ENCODE measurements at regions not wholly inside any gene's neighbourhood (a gene's known extent, or its start where the extent isn't known, plus 50 kb on each side); places are given as distances from the start of the nearest gene placed in this dataset.
"Not testable (repeated sequence)": the region's sequence is repeated elsewhere in the genome, so short reads cannot be mapped to it uniquely, and the experiment has no call there.

GRCh38 chr17:31647661-31648060 lies 211.4 kb downstream of the COPRS start:
- H3K79me1 ChIP-seq (ENCODE audit: low read length) = no peaks in the 10 kb centered on the region
- no peak for DNase-seq

GRCh38 chr17:31646642-31647041 lies 212.4 kb downstream of the COPRS start:
- H3K27me3 ChIP-seq (ENCODE audit: insufficient read depth, low read length, poor library complexity) = no peaks in the 10 kb centered on the region
- no peak overlapping the region for H4K5ac ChIP-seq (ENCODE audit: low read length)
- H3K79me2 ChIP-seq (ENCODE audit: control insufficient read depth, insufficient read depth, low read length) = no peaks in the 10 kb centered on the region
- no peaks in the 10 kb centered on the region for H3K36me3 ChIP-seq (ENCODE audit: control insufficient read depth, insufficient read depth, low read length)
- H3K4me3 ChIP-seq (ENCODE audit: low read length) = no peak overlapping the region
- no peak overlapping the region for H4K8ac ChIP-seq (ENCODE audit: low read depth, low read length)
- no peak overlapping the region for H3K4ac ChIP-seq (ENCODE audit: low read depth, low read length)
- no peak overlapping the region for H2BK120ac ChIP-seq (ENCODE audit: low read depth, low read length)
- no peak overlapping the region for H2BK15ac ChIP-seq (replicated peaks; ENCODE audit: low read depth)
- H3K23ac ChIP-seq (ENCODE audit: low read length) = no peak overlapping the region
- H3K18ac ChIP-seq (ENCODE audit: low read length) = no peak overlapping the region
- no peak for DNase-seq
- H3K9ac ChIP-seq (ENCODE audit: low read length) = no peak overlapping the region
- H3K4me1 ChIP-seq (ENCODE audit: control insufficient read depth, low read depth, low read length) = no peaks in the 10 kb centered on the region
- no peak overlapping the region for H3K27ac ChIP-seq (ENCODE audit: low read depth, low read length)
- no peak overlapping the region for H3K56ac ChIP-seq (ENCODE audit: low read length)
- H2AK5ac ChIP-seq (ENCODE audit: low read length) = no peak overlapping the region
- H2BK5ac ChIP-seq (ENCODE audit: low read length) = no peak overlapping the region
- H3K79me1 ChIP-seq (ENCODE audit: low read length) = no peaks in the 10 kb centered on the region
- no peak overlapping the region for H3K4me2 ChIP-seq (ENCODE audit: low read length)
- WGBS (ENCODE audit: extremely low coverage, insufficient coverage, low lambda C conversion rate) = no CpG with 5 or more reads among the region's 2 CpGs

More at GRCh38 chr17:31647661-31648060, 211.4 kb downstream of the COPRS start:
- Histone ChIP-seq H2AK5ac (ENCODE audit: low read length) (no peak overlapping the region), H3K4ac (ENCODE audit: low read depth, low read length) (no peak overlapping the region), H2BK5ac (ENCODE audit: low read length) (no peak overlapping the region), H3K23ac (ENCODE audit: low read length) (no peak overlapping the region), H2BK15ac (replicated peaks; ENCODE audit: low read depth) (no peak overlapping the region), H3K27me3 (ENCODE audit: insufficient read depth, low read length, poor library complexity) (no peaks in the 10 kb centered on the region), H3K27ac (ENCODE audit: low read depth, low read length) (no peak overlapping the region), H2BK120ac (ENCODE audit: low read depth, low read length) (no peak overlapping the region), H3K56ac (ENCODE audit: low read length) (no peak overlapping the region), H3K4me3 (ENCODE audit: low read length) (no peak overlapping the region), H3K4me1 (ENCODE audit: control insufficient read depth, low read depth, low read length) (no peaks in the 10 kb centered on the region), H3K36me3 (ENCODE audit: control insufficient read depth, insufficient read depth, low read length) (no peaks in the 10 kb centered on the region), H4K5ac (ENCODE audit: low read length) (no peak overlapping the region), H4K8ac (ENCODE audit: low read depth, low read length) (no peak overlapping the region), H3K18ac (ENCODE audit: low read length) (no peak overlapping the region), H3K79me2 (ENCODE audit: control insufficient read depth, insufficient read depth, low read length) (no peaks in the 10 kb centered on the region), H3K4me2 (ENCODE audit: low read length) (no peak overlapping the region), H3K9ac (ENCODE audit: low read length) (no peak overlapping the region)
- WGBS (ENCODE audit: extremely low coverage, insufficient coverage, low lambda C conversion rate) = no CpG with 5 or more reads among the region's 1 CpG

GRCh38 chr17:31645351-31645750 lies 213.7 kb downstream of the COPRS start:
- no peak overlapping the region for H2AK5ac ChIP-seq (ENCODE audit: low read length)
- no peaks in the 10 kb centered on the region for H3K79me2 ChIP-seq (ENCODE audit: control insufficient read depth, insufficient read depth, low read length)
- H2BK15ac ChIP-seq (replicated peaks; ENCODE audit: low read depth) = no peak overlapping the region
- no peak overlapping the region for H3K23ac ChIP-seq (ENCODE audit: low read length)
- no peak overlapping the region for H2BK120ac ChIP-seq (ENCODE audit: low read depth, low read length)
- no peak for DNase-seq
- H3K27me3 ChIP-seq (ENCODE audit: insufficient read depth, low read length, poor library complexity) = no peaks in the 10 kb centered on the region
- H3K4me1 ChIP-seq (ENCODE audit: control insufficient read depth, low read depth, low read length) = no peaks in the 10 kb centered on the region
- H2BK5ac ChIP-seq (ENCODE audit: low read length) = no peak overlapping the region
- H3K79me1 ChIP-seq (ENCODE audit: low read length) = no peaks in the 10 kb centered on the region
- H3K4ac ChIP-seq (ENCODE audit: low read depth, low read length) = no peak overlapping the region
- H4K5ac ChIP-seq (ENCODE audit: low read length) = no peak overlapping the region
- no peak overlapping the region for H3K4me2 ChIP-seq (ENCODE audit: low read length)
- no peak overlapping the region for H3K9ac ChIP-seq (ENCODE audit: low read length)
- WGBS (ENCODE audit: extremely low coverage, insufficient coverage, low lambda C conversion rate) = no CpG with 5 or more reads among the region's 3 CpGs
- no peak overlapping the region for H3K56ac ChIP-seq (ENCODE audit: low read length)
- H3K36me3 ChIP-seq (ENCODE audit: control insufficient read depth, insufficient read depth, low read length) = no peaks in the 10 kb centered on the region
- H3K27ac ChIP-seq (ENCODE audit: low read depth, low read length) = no peak overlapping the region
- H3K18ac ChIP-seq (ENCODE audit: low read length) = no peak overlapping the region
- H4K8ac ChIP-seq (ENCODE audit: low read depth, low read length) = no peak overlapping the region
- H3K4me3 ChIP-seq (ENCODE audit: low read length) = no peak overlapping the region

GRCh38 chr17:31631766-31632165 lies 227.3 kb downstream of the COPRS start:
- no peak overlapping the region for H2BK15ac ChIP-seq (replicated peaks; ENCODE audit: low read depth)
- H3K79me1 ChIP-seq (ENCODE audit: low read length) = no peaks in the 10 kb centered on the region
- no peak overlapping the region for H3K4ac ChIP-seq (ENCODE audit: low read depth, low read length)
- no peaks in the 10 kb centered on the region for H3K79me2 ChIP-seq (ENCODE audit: control insufficient read depth, insufficient read depth, low read length)
- H3K23ac ChIP-seq (ENCODE audit: low read length) = no peak overlapping the region
- no peak overlapping the region for H3K18ac ChIP-seq (ENCODE audit: low read length)
- no peak overlapping the region for H3K4me3 ChIP-seq (ENCODE audit: low read length)
- no peak overlapping the region for H3K56ac ChIP-seq (ENCODE audit: low read length)
- no peak overlapping the region for H4K8ac ChIP-seq (ENCODE audit: low read depth, low read length)
- DNase-seq = no peak
- no peak overlapping the region for H3K9ac ChIP-seq (ENCODE audit: low read length)
- no peaks in the 10 kb centered on the region for H3K36me3 ChIP-seq (ENCODE audit: control insufficient read depth, insufficient read depth, low read length)
- no peaks in the 10 kb centered on the region for H3K4me1 ChIP-seq (ENCODE audit: control insufficient read depth, low read depth, low read length)
- no peaks in the 10 kb centered on the region for H3K27me3 ChIP-seq (ENCODE audit: insufficient read depth, low read length, poor library complexity)
- WGBS (ENCODE audit: extremely low coverage, insufficient coverage, low lambda C conversion rate) = no CpG with 5 or more reads among the region's 3 CpGs
- no peak overlapping the region for H2AK5ac ChIP-seq (ENCODE audit: low read length)
- no peak overlapping the region for H2BK5ac ChIP-seq (ENCODE audit: low read length)
- no peak overlapping the region for H4K5ac ChIP-seq (ENCODE audit: low read length)
- H3K27ac ChIP-seq (ENCODE audit: low read depth, low read length) = no peak overlapping the region
- no peak overlapping the region for H2BK120ac ChIP-seq (ENCODE audit: low read depth, low read length)
- no peak overlapping the region for H3K4me2 ChIP-seq (ENCODE audit: low read length)

- not testable (repeated sequence) for H3K56ac ChIP-seq (ENCODE audit: low read length); H2BK120ac ChIP-seq (ENCODE audit: low read depth, low read length); H3K27me3 ChIP-seq (ENCODE audit: insufficient read depth, low read length, poor library complexity); H2AK5ac ChIP-seq (ENCODE audit: low read length); DNase-seq; H3K4me1 ChIP-seq (ENCODE audit: control insufficient read depth, low read depth, low read length); H3K27ac ChIP-seq (ENCODE audit: low read depth, low read length); H3K23ac ChIP-seq (ENCODE audit: low read length); H2BK15ac ChIP-seq (replicated peaks; ENCODE audit: low read depth); H4K5ac ChIP-seq (ENCODE audit: low read length); H3K4me3 ChIP-seq (ENCODE audit: low read length); H3K79me1 ChIP-seq (ENCODE audit: low read length); H3K79me2 ChIP-seq (ENCODE audit: control insufficient read depth, insufficient read depth, low read length); H3K36me3 ChIP-seq (ENCODE audit: control insufficient read depth, insufficient read depth, low read length); H3K9ac ChIP-seq (ENCODE audit: low read length); H2BK5ac ChIP-seq (ENCODE audit: low read length); H3K4me2 ChIP-seq (ENCODE audit: low read length); H3K4ac ChIP-seq (ENCODE audit: low read depth, low read length); H3K18ac ChIP-seq (ENCODE audit: low read length); H4K8ac ChIP-seq (ENCODE audit: low read depth, low read length)
- WGBS (ENCODE audit: extremely low coverage, insufficient coverage, low lambda C conversion rate) = no CpG with 5 or more reads among the region's 8 CpGs
Measured at GRCh38 chr17:31630866-31631265, 228.2 kb downstream of the COPRS start.

GRCh38 chr17:31629696-31630470 lies 229.2 kb downstream of the COPRS start:
- Histone ChIP-seq H3K9ac (ENCODE audit: low read length) (no peak overlapping the region), H3K23ac (ENCODE audit: low read length) (no peak overlapping the region), H3K79me1 (ENCODE audit: low read length) (no peaks in the 10 kb centered on the region), H3K56ac (ENCODE audit: low read length) (no peak overlapping the region), H3K4ac (ENCODE audit: low read depth, low read length) (no peak overlapping the region), H4K8ac (ENCODE audit: low read depth, low read length) (no peak overlapping the region), H3K79me2 (ENCODE audit: control insufficient read depth, insufficient read depth, low read length) (no peaks in the 10 kb centered on the region), H4K5ac (ENCODE audit: low read length) (no peak overlapping the region), H2BK15ac (replicated peaks; ENCODE audit: low read depth) (no peak overlapping the region), H3K4me2 (ENCODE audit: low read length) (no peak overlapping the region), H3K18ac (ENCODE audit: low read length) (no peak overlapping the region), H3K36me3 (ENCODE audit: control insufficient read depth, insufficient read depth, low read length) (no peaks in the 10 kb centered on the region), H3K27ac (ENCODE audit: low read depth, low read length) (no peak overlapping the region), H2AK5ac (ENCODE audit: low read length) (no peak overlapping the region), H3K4me3 (ENCODE audit: low read length) (no peak overlapping the region), H2BK120ac (ENCODE audit: low read depth, low read length) (no peak overlapping the region), H3K27me3 (ENCODE audit: insufficient read depth, low read length, poor library complexity) (no peaks in the 10 kb centered on the region), H2BK5ac (ENCODE audit: low read length) (no peak overlapping the region), H3K4me1 (ENCODE audit: control insufficient read depth, low read depth, low read length) (no peaks in the 10 kb centered on the region)
- WGBS (ENCODE audit: extremely low coverage, insufficient coverage, low lambda C conversion rate) = no CpG with 5 or more reads among the region's 8 CpGs
- no peak for DNase-seq

Measured in mesendoderm (in vitro differentiated cells).